T-cell (primary cell): ENCODE measurements at regions not wholly inside any gene's neighbourhood (a gene's known extent, or its start where the extent isn't known, plus 50 kb on each side); places are given as distances from the start of the nearest gene placed in this dataset.

ENCODE experiments used
- ATAC-seq, 4 experiments: fragments of 200-7000 bp in 3 of 4; fragments of 150-1000 bp in 1 of 4; cut with Tn5 transposase; replicated peaks in 1 of 4; 1 replicate in 3 of 4; 2 replicates in 1 of 4; pipeline ENCODE4 v1.10.0; 2021; ENCODE audit warnings: moderate library complexity in 3 of 4, mild to moderate bottlenecking in 2 of 4, moderate number of reproducible peaks in 1 of 4
- CTCF ChIA-PET, 2 donors: fragments of 300-600 bp; sonication (Branson Sonifier 250); formaldehyde crosslinking; loops; one replicate each; lab custom pipeline; 2022; ENCODE audit warnings: antibody characterized with exemption in 2 of 2; lab: Charles Lee
- POLR2A ChIA-PET, 2 donors: fragments of 300-600 bp; sonication (Branson Sonifier 250); formaldehyde crosslinking; loops; one replicate each; lab custom pipeline; 2022; ENCODE audit warnings: antibody characterized with exemption in 2 of 2; lab: Charles Lee
- DNase-seq, 35 experiments: peaks; one replicate each; pipeline versions ENCODE4 v3.0.0 to v3.0.0-alpha.2; 2013 to 2023
- H3K27ac ChIP-seq: one replicate; pipeline ENCODE4 v1.5.1; 2013; ENCODE audit warnings: low read length
- H3K27me3 ChIP-seq, 2 experiments: replicated peaks in 1 of 2; 1 replicate in 1 of 2; 2 replicates in 1 of 2; pipeline versions ENCODE4 v1.6.1 to v1.7.0; 2013; ENCODE audit warnings: low read length in 1 of 2, mixed read lengths in 1 of 2; ENCODE audit not compliant: control insufficient read depth in 2 of 2, insufficient read depth in 2 of 2; ENCODE audit errors: extremely low read depth in 1 of 2
- H3K36me3 ChIP-seq, 2 donors: 1 replicate in 1 of 2; 2 replicates in 1 of 2; pipeline versions ENCODE4 v1.6.1 to v1.7.0; 2013; ENCODE audit warnings: low read length in 1 of 2; ENCODE audit not compliant: control insufficient read depth in 2 of 2, insufficient read depth in 1 of 2; ENCODE audit errors: extremely low read depth in 1 of 2
- H3K4me1 ChIP-seq, 2 experiments: 1 replicate in 1 of 2; 2 replicates in 1 of 2; pipeline versions ENCODE4 v1.6.1 to v1.7.0; 2013; ENCODE audit warnings: low read length in 2 of 2, mixed read lengths in 1 of 2; ENCODE audit not compliant: insufficient read depth in 2 of 2, control insufficient read depth in 1 of 2; ENCODE audit errors: extremely low read depth in 1 of 2
- H3K4me3 ChIP-seq, 2 donors: 1 replicate in 1 of 2; 2 replicates in 1 of 2; pipeline versions ENCODE4 v1.5.1 to v1.7.0; 2013; ENCODE audit warnings: mild to moderate bottlenecking in 2 of 2, low read length in 1 of 2, moderate library complexity in 1 of 2; ENCODE audit not compliant: control insufficient read depth in 1 of 2; ENCODE audit errors: extremely low read depth in 1 of 2
- H3K9me3 ChIP-seq: 2 replicates; pipeline ENCODE4 v1.7.0; 2013
- H3K27ac Mint-ChIP-seq, 2 donors: one replicate each; pipeline ENCODE4 v1.8.0; 2020 to 2021; ENCODE audit warnings: mild to moderate bottlenecking in 2 of 2, mixed read lengths in 2 of 2
- H3K27me3 Mint-ChIP-seq, 2 donors: one replicate each; pipeline ENCODE4 v1.8.0; 2021 to 2022; ENCODE audit warnings: mixed read lengths in 2 of 2
- H3K36me3 Mint-ChIP-seq: one replicate; pipeline ENCODE4 v1.8.0; 2021; ENCODE audit warnings: mixed read lengths
- H3K4me1 Mint-ChIP-seq, 3 donors: one replicate each; pipeline ENCODE4 v1.8.0; 2020 to 2022; ENCODE audit warnings: mixed read lengths in 3 of 3, mild to moderate bottlenecking in 1 of 3
- H3K4me3 Mint-ChIP-seq, 3 donors: one replicate each; pipeline ENCODE4 v1.8.0; 2020 to 2022; ENCODE audit warnings: mild to moderate bottlenecking in 3 of 3, mixed read lengths in 3 of 3, moderate library complexity in 3 of 3
- H3K9me3 Mint-ChIP-seq, 3 donors: one replicate each; pipeline ENCODE4 v1.8.0; 2020 to 2022; ENCODE audit warnings: mixed read lengths in 3 of 3
- WGBS: methylation state at CpG from one replicate; pipeline ENCODE4 v1.1.5; 2013; ENCODE audit warnings: missing lambda C conversion rate; ENCODE audit not compliant: insufficient coverage; 5-methylcytosine and 5-hydroxymethylcytosine counted together

GRCh38 chr4:89567936-89568335 is 260.3 kb upstream of the GPRIN3 start:
- H3K9me3 Mint-ChIP-seq: no peaks in the 10 kb centered on the region
- no peaks in the 10 kb centered on the region for H3K36me3 Mint-ChIP-seq
- ChIA-PET POLR2A (no interaction called here), CTCF (no interaction called here)
- Histone ChIP-seq H3K9me3 (no peaks in the 10 kb centered on the region), H3K36me3 (no peaks in the 10 kb centered on the region), H3K27me3 (peaks cover 0 to 6% of the 10 kb centered on the region in 2 experiments), H3K27ac (no peak overlapping the region), H3K4me3 (no peak overlapping the region), H3K4me1 (no peaks in the 10 kb centered on the region)
- H3K27ac Mint-ChIP-seq: no peak overlapping the region
- 80% methylated on average over 7 of the region's 7 CpGs for WGBS
- no peaks in the 10 kb centered on the region for H3K4me1 Mint-ChIP-seq
- H3K4me3 Mint-ChIP-seq: no peak overlapping the region
- DNase-seq: no peak
- no peak for ATAC-seq
- peaks cover 7 to 9% of the 10 kb centered on the region in 2 donors for H3K27me3 Mint-ChIP-seq

GRCh38 chr4:89563431-89563830 is 255.8 kb upstream of the GPRIN3 start:
- WGBS: no CpG with 5 or more reads among the region's 2 CpGs
- no peak overlapping the region for H3K4me3 Mint-ChIP-seq
- H3K9me3 Mint-ChIP-seq: no peaks in the 10 kb centered on the region
- no peaks in the 10 kb centered on the region for H3K36me3 Mint-ChIP-seq
- Histone ChIP-seq H3K4me3 (no peak overlapping the region), H3K27me3 (peaks cover 0 to 6% of the 10 kb centered on the region in 2 experiments), H3K9me3 (no peaks in the 10 kb centered on the region), H3K27ac (no peak overlapping the region), H3K36me3 (no peaks in the 10 kb centered on the region), H3K4me1 (no peaks in the 10 kb centered on the region)
- ChIA-PET POLR2A (no interaction called here), CTCF (no interaction called here)
- H3K27me3 Mint-ChIP-seq: peaks cover 4 to 8% of the 10 kb centered on the region in 2 donors
- ATAC-seq: no peak
- no peak for DNase-seq
- H3K4me1 Mint-ChIP-seq: no peaks in the 10 kb centered on the region
- H3K27ac Mint-ChIP-seq: no peak overlapping the region

- no peak overlapping the region for H3K27ac Mint-ChIP-seq
- Histone ChIP-seq H3K9me3 (no peaks in the 10 kb centered on the region), H3K4me3 (no peak overlapping the region), H3K4me1 (no peaks in the 10 kb centered on the region), H3K27me3 (peaks cover 0 to under 1% of the 10 kb centered on the region in 2 experiments), H3K36me3 (no peaks in the 10 kb centered on the region), H3K27ac (no peak overlapping the region)
- WGBS: no CpG with 5 or more reads among the region's 3 CpGs
- ChIA-PET POLR2A (no interaction called here), CTCF (interaction anchor here in 1 of 2 donors (0.6 kb wide), 1 partner anchor 542 kb away, joined by 3 read pairs; no protein-coding TSS in a partner anchor)
- no peaks in the 10 kb centered on the region for H3K9me3 Mint-ChIP-seq
- H3K4me3 Mint-ChIP-seq: no peak overlapping the region
- no peaks in the 10 kb centered on the region for H3K4me1 Mint-ChIP-seq
- ATAC-seq: no peak
- peaks cover 2 to 4% of the 10 kb centered on the region in 2 donors for H3K27me3 Mint-ChIP-seq
- no peak for DNase-seq
- no peaks in the 10 kb centered on the region for H3K36me3 Mint-ChIP-seq
These were observed 255.1 kb upstream of the GPRIN3 start for GRCh38 chr4:89562746-89563145.

GRCh38 chr4:89561048-89561447 is 253.4 kb upstream of the GPRIN3 start:
- Mint-ChIP-seq H3K27ac (no peak overlapping the region), H3K4me1 (no peaks in the 10 kb centered on the region), H3K27me3 (no peaks in the 10 kb centered on the region), H3K4me3 (no peak overlapping the region), H3K9me3 (no peaks in the 10 kb centered on the region), H3K36me3 (no peaks in the 10 kb centered on the region)
- Histone ChIP-seq H3K27me3 (no peaks in the 10 kb centered on the region), H3K9me3 (no peaks in the 10 kb centered on the region), H3K27ac (no peak overlapping the region), H3K36me3 (no peaks in the 10 kb centered on the region), H3K4me3 (no peak overlapping the region), H3K4me1 (no peaks in the 10 kb centered on the region)
- CTCF ChIA-PET: no interaction called here
- WGBS: 83% methylated on average over 1 of the region's 2 CpGs
- no peak for DNase-seq
- POLR2A ChIA-PET: no interaction called here
- no peak for ATAC-seq

GRCh38 chr4:89558147-89558546 is 250.5 kb upstream of the GPRIN3 start:
- Histone ChIP-seq H3K4me1 (no peaks in the 10 kb centered on the region), H3K36me3 (no peaks in the 10 kb centered on the region), H3K27ac (no peak overlapping the region), H3K4me3 (no peak overlapping the region), H3K27me3 (no peaks in the 10 kb centered on the region), H3K9me3 (no peaks in the 10 kb centered on the region)
- ChIA-PET POLR2A (no interaction called here), CTCF (no interaction called here)
- WGBS: no CpG with 5 or more reads among the region's 1 CpG
- H3K27ac Mint-ChIP-seq: no peak overlapping the region
- H3K9me3 Mint-ChIP-seq: no peaks in the 10 kb centered on the region
- ATAC-seq (no peak), DNase-seq (peak in 1 of 35 experiments; percentile 2)
- H3K36me3 Mint-ChIP-seq: no peaks in the 10 kb centered on the region
- no peaks in the 10 kb centered on the region for H3K4me1 Mint-ChIP-seq
- no peak overlapping the region for H3K4me3 Mint-ChIP-seq
- H3K27me3 Mint-ChIP-seq: no peaks in the 10 kb centered on the region

- H3K27me3 ChIP-seq: no peaks in the 10 kb centered on the region
- no peaks in the 10 kb centered on the region for H3K27me3 Mint-ChIP-seq
- H3K4me3 Mint-ChIP-seq: no peak overlapping the region
- no peak overlapping the region for H3K27ac Mint-ChIP-seq
- no peaks in the 10 kb centered on the region for H3K9me3 ChIP-seq
- ATAC-seq (no peak), DNase-seq (no peak)
- no peak overlapping the region for H3K4me3 ChIP-seq
- no peaks in the 10 kb centered on the region for H3K36me3 ChIP-seq
- no peaks in the 10 kb centered on the region for H3K9me3 Mint-ChIP-seq
- CTCF ChIA-PET: no interaction called here
- no peaks in the 10 kb centered on the region for H3K36me3 Mint-ChIP-seq
- H3K4me1 ChIP-seq: no peaks in the 10 kb centered on the region
- WGBS: 80% methylated on average over 1 of the region's 4 CpGs
- no peak overlapping the region for H3K27ac ChIP-seq
- H3K4me1 Mint-ChIP-seq: no peaks in the 10 kb centered on the region
- POLR2A ChIA-PET: interaction anchor here in 1 of 2 donors (0.7 kb wide), 1 partner anchor 332 kb away, joined by 5 read pairs; no protein-coding TSS in a partner anchor
These were observed 249.2 kb upstream of the GPRIN3 start for GRCh38 chr4:89556601-89557305.
